Activated CD8-positive, alpha-beta memory T cell treated with anti-CD3 and anti-CD28 coated beads for 1 hour (primary cell): ENCODE measurements at regions not wholly inside any gene's neighbourhood (a gene's known extent, or its start where the extent isn't known, plus 50 kb on each side); places are given as distances from the start of the nearest gene placed in this dataset.

Experiments used
- DNase-seq, 2 donors: peaks; one replicate each; pipeline ENCODE4 v3.0.0-alpha.2; 2020; ENCODE audit warnings: low read depth in 1 of 2; ENCODE audit errors: extremely low read depth in 1 of 2

DNA sequence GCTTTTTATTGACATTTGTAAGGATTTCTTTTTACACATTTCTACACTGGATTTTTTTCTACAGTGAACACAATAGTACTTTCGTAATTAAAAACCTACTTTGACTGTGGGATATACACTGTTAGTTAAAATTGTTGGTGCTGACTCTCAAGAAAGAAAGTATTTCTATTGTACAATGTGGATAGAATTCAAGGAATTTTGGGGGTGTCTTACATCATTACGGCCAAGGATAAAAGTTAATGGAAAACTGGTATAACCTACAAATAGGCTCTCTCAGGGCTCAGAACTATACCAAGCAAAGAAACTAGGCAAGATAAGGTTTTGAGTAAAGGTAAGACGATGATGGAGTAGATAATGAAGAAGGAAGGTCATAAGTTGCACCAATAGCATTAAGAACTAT lies 198.4 kb upstream of the PARD3B start:
- no peak for DNase-seq

DNA sequence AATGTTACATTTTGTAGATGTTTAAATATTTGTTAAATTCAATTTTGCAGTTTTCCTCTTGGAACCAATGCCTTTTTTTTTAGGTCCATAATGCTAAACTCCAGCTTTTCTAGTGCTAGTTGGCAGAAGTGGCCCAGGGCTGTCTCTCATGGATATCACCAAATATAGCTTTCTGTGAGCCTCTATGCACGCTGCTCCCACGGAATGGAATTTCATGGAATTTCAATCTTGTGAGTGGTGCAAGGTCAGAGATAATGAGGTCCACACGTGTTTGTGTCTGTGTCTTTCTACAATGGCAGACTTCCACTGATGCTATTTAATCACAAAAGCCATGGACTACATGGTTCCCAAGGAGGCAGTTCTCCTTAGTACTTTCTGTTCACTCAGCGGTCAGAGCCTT lies 191.5 kb upstream of the PARD3B start:
- no peak for DNase-seq

GRCh38 chr2:204354442-204354856 lies 190.8 kb upstream of the PARD3B start:
- DNase-seq = no peak

- DNase-seq = no peak
Measured at GRCh38 chr2:204355688-204356087, 189.6 kb upstream of the PARD3B start.

DNA sequence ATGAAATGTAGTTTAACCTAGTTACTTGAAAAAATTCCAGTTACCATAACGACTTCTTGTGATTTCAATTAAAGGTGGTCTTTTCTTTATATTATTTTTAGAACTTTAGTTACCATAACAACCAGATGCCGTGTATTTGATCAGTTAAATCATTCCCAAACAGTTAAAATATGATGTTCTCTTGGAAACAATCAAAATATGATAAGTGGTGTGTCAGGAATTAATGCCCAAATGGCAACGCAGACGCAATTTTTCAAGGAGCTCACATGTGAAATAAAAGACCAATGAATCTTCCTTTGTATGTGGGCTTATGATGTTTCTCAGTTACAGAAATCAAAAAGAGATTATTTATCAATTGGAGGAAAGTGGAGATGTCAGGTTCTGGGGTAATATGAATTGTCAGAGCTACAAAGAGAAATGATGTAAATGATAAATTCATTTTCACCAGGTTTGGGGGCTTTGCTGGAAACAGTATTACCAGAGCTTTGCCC lies 189.1 kb upstream of the PARD3B start:
- no peak for DNase-seq

DNA sequence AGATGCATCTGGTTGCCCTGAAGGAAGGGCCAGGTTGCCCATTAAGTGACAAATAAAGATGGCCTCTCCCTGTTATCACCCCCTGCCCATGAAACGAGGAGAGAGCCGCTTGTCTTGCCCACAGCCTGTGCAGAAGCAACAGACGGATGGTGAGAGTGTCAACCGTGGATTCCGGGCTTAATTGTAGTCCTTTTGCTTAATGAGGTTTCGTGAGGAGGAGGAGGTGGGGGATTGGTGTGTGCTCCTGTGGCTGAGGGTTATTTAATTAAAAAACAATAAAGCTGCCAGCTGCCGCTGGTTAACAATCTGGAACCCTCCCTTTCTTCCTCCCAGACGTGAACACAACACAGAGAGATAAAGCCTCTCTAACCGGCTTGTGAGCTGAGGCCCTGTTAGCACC lies 188.0 kb upstream of the PARD3B start:
- no peak for DNase-seq

GRCh38 chr2:204359076-204359475 lies 186.2 kb upstream of the PARD3B start:
- DNase-seq = no peak

DNA sequence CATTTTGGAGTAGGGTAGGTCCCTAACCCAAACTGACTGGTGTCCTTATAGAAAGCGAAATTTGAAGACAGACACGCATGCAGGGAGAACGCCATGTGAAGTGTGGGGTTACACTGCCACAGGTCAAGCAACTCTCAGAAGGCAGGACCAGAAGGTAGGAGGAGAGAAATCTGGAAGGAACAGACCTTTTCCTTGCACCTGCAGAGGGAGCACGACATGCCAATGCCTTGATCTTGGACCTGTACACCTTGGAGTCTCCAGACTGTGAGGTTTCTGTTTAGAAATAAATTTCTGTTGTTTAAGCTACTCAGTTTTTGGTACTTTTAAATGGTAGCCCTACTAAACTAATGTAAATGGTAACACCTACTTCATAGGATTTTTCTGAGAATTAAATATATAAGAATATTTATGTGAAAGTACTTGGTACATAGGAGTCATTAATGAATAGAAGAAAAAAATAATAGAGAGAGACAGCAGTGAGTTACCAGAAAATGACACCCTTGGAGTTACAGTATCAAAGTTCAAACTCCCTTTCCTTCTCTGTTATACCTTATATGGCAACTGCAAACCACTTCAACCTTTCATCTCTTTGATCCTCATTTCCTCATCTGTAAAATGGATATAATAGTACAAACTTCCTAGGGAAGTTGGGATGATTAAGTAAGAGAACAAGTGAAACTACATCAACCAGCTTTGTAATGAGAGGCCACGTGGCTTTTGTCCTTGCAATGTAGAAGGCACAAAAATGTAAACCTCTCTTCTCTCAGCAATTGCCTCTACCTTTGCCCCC lies 184.9 kb upstream of the PARD3B start:
- DNase-seq = no peak

GRCh38 chr2:204361738-204362137 lies 183.5 kb upstream of the PARD3B start:
- DNase-seq = no peak

DNA sequence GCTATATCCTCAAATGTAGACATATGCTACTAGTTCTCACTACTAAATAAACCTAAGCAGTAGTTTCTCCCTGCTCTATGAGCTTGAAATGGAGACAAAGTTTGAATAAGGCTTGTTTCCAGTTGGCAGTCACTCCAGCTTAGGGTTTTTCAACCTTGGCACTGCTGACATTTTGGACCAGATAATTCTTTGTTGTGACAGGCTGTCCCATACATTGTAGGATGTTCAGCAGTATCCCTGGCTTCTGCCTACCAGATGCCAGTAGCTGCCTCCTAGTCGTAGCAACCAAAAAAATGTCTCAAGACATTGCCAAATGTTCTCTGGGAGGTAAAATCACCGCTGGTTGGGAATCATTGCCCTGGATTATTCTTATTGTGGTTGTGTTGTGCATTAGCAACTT lies 182.7 kb upstream of the PARD3B start:
- DNase-seq = no peak

- no peak for DNase-seq
Measured at GRCh38 chr2:204363513-204363912, 181.8 kb upstream of the PARD3B start.

GRCh38 chr2:204364860-204365535 lies 180.3 kb upstream of the PARD3B start:
- DNase-seq = no peak

DNA sequence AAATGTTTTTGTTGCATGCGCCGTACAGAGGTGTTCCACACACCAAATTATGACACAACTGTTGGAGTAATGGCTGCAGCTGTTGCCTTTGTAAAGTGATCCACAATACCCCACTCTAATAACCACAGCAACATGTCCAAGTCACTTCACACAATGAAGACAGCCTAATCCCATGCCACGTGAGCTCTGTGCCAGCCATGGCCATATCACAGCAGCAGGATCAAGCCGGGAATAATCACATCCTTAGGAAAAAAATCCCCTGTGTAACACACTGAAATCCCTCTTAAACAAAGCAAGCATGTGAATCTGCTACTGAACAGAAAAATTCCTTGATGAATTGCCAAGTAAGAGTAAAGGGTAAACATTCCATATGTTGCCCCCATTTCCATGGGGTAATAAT lies 179.5 kb upstream of the PARD3B start:
- no peak for DNase-seq

GRCh38 chr2:204367466-204367865 lies 177.8 kb upstream of the PARD3B start:
- DNase-seq = no peak

GRCh38 chr2:204370172-204370718 lies 175.0 kb upstream of the PARD3B start:
- no peak for DNase-seq

DNA sequence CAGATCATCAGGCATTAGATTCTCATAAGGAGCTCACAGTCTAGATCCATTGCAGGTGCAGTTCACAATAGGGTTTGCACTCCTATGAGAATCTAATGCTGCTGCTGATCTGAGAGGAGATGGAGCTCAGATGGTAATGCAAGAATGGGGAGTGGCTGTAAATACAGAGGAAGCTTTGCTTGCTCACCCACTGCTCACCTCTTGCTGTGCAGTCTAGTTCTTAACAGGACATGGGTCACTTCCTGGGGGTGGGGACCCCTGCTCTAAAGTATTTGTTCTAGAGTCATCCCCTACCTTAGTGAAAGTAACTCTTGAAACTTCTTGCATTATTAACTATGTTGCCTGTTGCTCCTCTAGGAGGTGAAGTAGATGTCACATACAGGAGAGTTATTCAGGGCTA lies 171.3 kb upstream of the PARD3B start:
- DNase-seq = no peak

DNA sequence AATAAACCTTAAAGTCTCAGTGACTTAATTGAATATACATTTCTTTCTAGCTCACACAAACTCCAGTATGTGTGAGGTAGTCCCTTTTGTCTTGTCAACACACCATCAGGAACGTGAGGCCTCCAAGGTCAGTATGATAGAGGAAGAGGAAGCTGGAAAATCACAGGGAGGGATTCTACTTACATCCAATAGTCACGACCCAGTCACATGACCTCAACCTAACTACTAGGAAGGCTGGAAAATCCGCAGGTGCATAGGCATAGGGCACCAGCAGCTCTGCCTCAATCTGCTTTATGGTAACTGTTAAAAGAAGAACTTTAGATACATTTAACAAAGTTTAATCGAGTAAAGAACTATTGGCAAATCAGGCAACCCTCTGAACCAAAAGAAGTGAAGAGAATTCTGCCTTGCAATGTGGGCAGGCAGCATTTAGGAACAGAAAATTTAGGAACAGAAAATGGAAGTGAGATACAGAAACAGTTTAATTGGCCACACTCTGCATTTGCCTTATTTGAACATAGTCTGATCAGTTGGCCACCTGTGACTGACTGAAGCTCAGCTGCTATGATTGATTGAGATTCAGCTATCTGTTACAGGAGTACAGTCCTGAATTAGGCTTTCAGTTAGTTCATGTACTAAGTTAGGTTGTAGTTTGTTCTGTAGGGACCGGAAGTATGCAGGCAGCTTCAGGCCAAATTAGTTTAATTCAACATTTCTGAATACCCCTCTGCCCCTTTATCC lies 165.0 kb upstream of the PARD3B start:
- no peak for DNase-seq

- no peak for DNase-seq
Measured at GRCh38 chr2:204386668-204387067, 158.6 kb upstream of the PARD3B start.

DNA sequence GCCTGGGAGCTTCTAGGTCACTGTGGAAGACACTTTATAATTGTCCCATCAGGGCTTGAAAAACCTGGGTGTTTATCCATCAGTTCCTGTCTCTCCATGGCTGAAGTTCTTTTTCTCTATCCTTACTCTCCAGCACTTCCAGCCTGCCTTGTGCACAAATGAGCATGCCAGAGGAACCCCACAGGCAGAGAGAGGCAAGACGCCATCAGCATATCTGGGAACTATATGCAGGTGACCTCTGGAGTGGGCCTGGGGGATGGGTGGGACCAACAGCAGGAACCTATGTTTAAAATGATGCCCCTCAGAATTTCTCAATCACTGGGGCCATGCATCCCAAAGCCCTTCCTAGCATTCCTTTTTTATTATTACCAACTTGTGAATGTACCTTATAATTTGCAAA lies 156.2 kb upstream of the PARD3B start:
- DNase-seq = no peak

DNA sequence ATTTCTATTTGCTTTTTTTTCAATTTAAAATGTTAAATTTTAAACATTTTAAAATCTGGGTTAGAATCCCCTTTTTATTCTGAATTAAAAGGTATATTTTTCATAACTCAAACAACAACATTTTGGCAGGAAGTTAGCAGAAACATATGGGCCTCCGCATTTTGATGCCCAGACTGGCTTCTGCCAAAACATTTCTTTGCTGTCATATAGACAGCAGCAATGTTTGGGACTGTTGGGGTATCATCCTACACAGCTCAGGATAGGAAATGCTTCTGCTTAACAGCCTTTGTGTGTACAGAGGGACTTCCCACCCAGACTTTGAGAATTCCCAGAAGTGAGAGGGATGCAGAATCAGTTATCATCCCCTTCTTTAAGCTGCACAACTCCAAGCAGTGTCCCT lies 155.4 kb upstream of the PARD3B start:
- DNase-seq = no peak

- DNase-seq = no peak
Measured at GRCh38 chr2:204395539-204395938, 149.7 kb upstream of the PARD3B start.
